OCI-LY7 (cell line): ENCODE measurements at regions not wholly inside any gene's neighbourhood (a gene's known extent, or its start where the extent isn't known, plus 50 kb on each side); places are given as distances from the start of the nearest gene placed in this dataset.

Experiments
- BruUV-seq: library from RNA; stranded (reverse); fragments of 400-500 nt; replicated peaks from 2 replicates; lab custom pipeline; 2021; lab: Mats Ljungman, UMichigan
- CTCF ChIA-PET: fragments of 300-600 bp; sonication (Branson Sonifier 250); formaldehyde crosslinking; loops from one replicate; lab custom pipeline; 2022; ENCODE audit warnings: antibody characterized with exemption; ENCODE audit not compliant: unreplicated experiment; lab: Charles Lee
- POLR2A ChIA-PET: fragments of 300-600 bp; sonication (Branson Sonifier 250); formaldehyde crosslinking; loops from one replicate; lab custom pipeline; 2022; ENCODE audit warnings: antibody characterized with exemption; lab: Charles Lee
- DNase-seq: peaks from one replicate; pipeline ENCODE4 v3.0.0-alpha.2; 2015; ENCODE audit warnings: low spot score
- H2AFZ ChIP-seq: fragments of 200-600 bp; sonication (generic), shearing (Covaris generic); 2 replicates; pipeline ENCODE4 v1.6.1; 2014; ENCODE audit warnings: mild to moderate bottlenecking, antibody characterized with exemption, low read length, moderate library complexity
- H3K27ac ChIP-seq: fragments of 200-600 bp; sonication (generic); 2 replicates; pipeline ENCODE4 v1.5.1; 2014; ENCODE audit warnings: mixed run types, low read depth, mild to moderate bottlenecking, moderate library complexity, low read length, inconsistent platforms; ENCODE audit not compliant: poor library complexity, severe bottlenecking
- H3K36me3 ChIP-seq: fragments of 200-600 bp; sonication (generic); 2 replicates; pipeline ENCODE4 v1.6.1; 2014; ENCODE audit warnings: mild to moderate bottlenecking, antibody characterized with exemption, low read length, moderate library complexity, mixed read lengths; ENCODE audit not compliant: insufficient read depth
- H3K4me1 ChIP-seq: fragments of 200-600 bp; sonication (generic); 2 replicates; pipeline ENCODE4 v1.5.1; 2014; ENCODE audit warnings: mild to moderate bottlenecking, low read length; ENCODE audit not compliant: insufficient read depth, poor library complexity, severe bottlenecking
- H3K4me2 ChIP-seq: fragments of 200-600 bp; sonication (generic); 2 replicates; pipeline ENCODE4 v1.6.1; 2014; ENCODE audit warnings: mild to moderate bottlenecking, low read length
- H3K4me3 ChIP-seq: fragments of 200-600 bp; sonication (generic); 2 replicates; pipeline ENCODE4 v1.5.1; 2014; ENCODE audit warnings: mild to moderate bottlenecking, low read depth, low read length; ENCODE audit not compliant: poor library complexity, severe bottlenecking
- H3K79me2 ChIP-seq: fragments of 200-600 bp; sonication (generic); 2 replicates; pipeline ENCODE4 v1.6.1; 2016; ENCODE audit warnings: low read depth, mild to moderate bottlenecking, low read length, moderate library complexity, mixed read lengths; ENCODE audit not compliant: insufficient read depth
- H3K9me2 ChIP-seq: fragments of 200-600 bp; sonication (generic); 2 replicates; pipeline ENCODE4 v1.6.1; 2016; ENCODE audit warnings: mild to moderate bottlenecking, low read length, mixed read lengths; ENCODE audit not compliant: insufficient read depth
- H3K9me3 ChIP-seq: fragments of 200-600 bp; sonication (generic); 2 replicates; pipeline ENCODE4 v1.6.1; 2014; ENCODE audit warnings: mild to moderate bottlenecking, mixed run types, low read length, mixed read lengths
- H4K20me1 ChIP-seq: fragments of 200-600 bp; sonication (generic); 2 replicates; pipeline ENCODE4 v1.6.1; 2014; ENCODE audit warnings: mild to moderate bottlenecking, antibody characterized with exemption, low read length, moderate library complexity, mixed read lengths; ENCODE audit not compliant: insufficient read depth
- CTCF ChIP-seq: fragments of 200-600 bp; sonication (generic); conservative IDR thresholded peaks from 2 replicates; pipeline ENCODE4 v1.5.1; 2014; ENCODE audit warnings: mild to moderate bottlenecking, antibody characterized with exemption, low read length, moderate library complexity, mixed read lengths
- EZH2phosphoT487 ChIP-seq: fragments of 200-600 bp; sonication (generic); IDR thresholded peaks from 2 replicates; pipeline ENCODE4 v1.6.1; 2018; ENCODE audit warnings: low read depth, borderline replicate concordance, mild to moderate bottlenecking, mixed run types, antibody characterized with exemption, low read length, moderate library complexity, mixed read lengths
- intact Hi-C: fragments of 100-400 bp; cut with micrococcal nuclease; formaldehyde crosslinking; loops from one replicate; pipeline ENCODE4 v1.10.0; 2022; ENCODE audit not compliant: unreplicated experiment

- Histone ChIP-seq H3K27ac (no peak overlapping the region), H3K9me3 (no peaks in the 10 kb centered on the region), H4K20me1 (no peaks in the 10 kb centered on the region), H3K79me2 (no peaks in the 10 kb centered on the region), H2AFZ (no peak overlapping the region), H3K4me2 (no peak overlapping the region), H3K36me3 (no peaks in the 10 kb centered on the region), H3K4me1 (no peaks in the 10 kb centered on the region), H3K4me3 (no peak overlapping the region), H3K9me2 (no peaks in the 10 kb centered on the region)
- POLR2A ChIA-PET = no interaction called here
- BruUV-seq = no TSS peak
- TF ChIP-seq CTCF = no peak
- no peak for TF ChIP-seq EZH2phosphoT487
- CTCF ChIA-PET = no interaction called here
- no peak for DNase-seq
- intact Hi-C loops = no loop called here
Observed at GRCh38 chrX:39309721-39310152, 508.5 kb downstream of the MID1IP1 start.

GRCh38 chrX:39310891-39311290 lies 509.6 kb downstream of the MID1IP1 start:
- H3K27ac ChIP-seq = no peak overlapping the region
- intact Hi-C loops = no loop called here
- H3K4me2 ChIP-seq = no peak overlapping the region
- no peaks in the 10 kb centered on the region for H3K9me2 ChIP-seq
- ChIA-PET CTCF (no interaction called here), POLR2A (interaction anchor here (0.6 kb wide), 1 partner anchor 109 kb away, joined by 3 read pairs; no protein-coding TSS in a partner anchor)
- H3K9me3 ChIP-seq = no peaks in the 10 kb centered on the region
- H4K20me1 ChIP-seq = no peaks in the 10 kb centered on the region
- TF ChIP-seq EZH2phosphoT487 = no peak
- no peak for TF ChIP-seq CTCF
- no peaks in the 10 kb centered on the region for H3K79me2 ChIP-seq
- no peaks in the 10 kb centered on the region for H3K4me1 ChIP-seq
- H2AFZ ChIP-seq = no peak overlapping the region
- no TSS peak for BruUV-seq
- DNase-seq = no peak
- no peaks in the 10 kb centered on the region for H3K36me3 ChIP-seq
- H3K4me3 ChIP-seq = no peak overlapping the region

GRCh38 chrX:39311646-39312045 lies 510.4 kb downstream of the MID1IP1 start:
- intact Hi-C loops = no loop called here
- CTCF ChIA-PET = no interaction called here

More at GRCh38 chrX:39311646-39312045, 510.4 kb downstream of the MID1IP1 start:
- DNase-seq = no peak
- Histone ChIP-seq H3K36me3 (no peaks in the 10 kb centered on the region), H3K79me2 (no peaks in the 10 kb centered on the region), H3K27ac (no peak overlapping the region), H2AFZ (no peak overlapping the region), H4K20me1 (no peaks in the 10 kb centered on the region), H3K4me3 (no peak overlapping the region), H3K4me2 (no peak overlapping the region), H3K4me1 (no peaks in the 10 kb centered on the region), H3K9me2 (no peaks in the 10 kb centered on the region), H3K9me3 (no peaks in the 10 kb centered on the region)
- BruUV-seq = no TSS peak
- POLR2A ChIA-PET = no interaction called here
- TF ChIP-seq EZH2phosphoT487 (no peak), CTCF (no peak)
